ENCODE measurements at regions not wholly inside any gene's neighbourhood (a gene's known extent, or its start where the extent isn't known, plus 50 kb on each side); places are given as distances from the start of the nearest gene placed in this dataset.

- no peak for TF ChIP-seq CTCF (IDR thresholded peaks at IDR 0.05; ENCODE audit: insufficient read depth, low read depth, low read length, missing control alignments)
- no peak overlapping the region for H3K4me3 ChIP-seq (ENCODE audit: low read length)
- no peak for DNase-seq (ENCODE audit: low read depth)
These were observed 83.8 kb upstream of the HOXC13 start for GRCh38 chr12:53854701-53855316.

- no peak overlapping the region for H3K4me3 ChIP-seq (ENCODE audit: low read length)
- no peak for DNase-seq (ENCODE audit: low read depth)
- no peak for TF ChIP-seq CTCF (IDR thresholded peaks at IDR 0.05; ENCODE audit: insufficient read depth, low read depth, low read length, missing control alignments)
These were observed 82.5 kb upstream of the HOXC13 start for GRCh38 chr12:53856132-53856531.

- TF ChIP-seq CTCF (IDR thresholded peaks at IDR 0.05; ENCODE audit: insufficient read depth, low read depth, low read length, missing control alignments), result no peak
- no peak overlapping the region for H3K4me3 ChIP-seq (ENCODE audit: low read length)
- no peak for DNase-seq (ENCODE audit: low read depth)
These were observed 81.0 kb upstream of the HOXC13 start for GRCh38 chr12:53857666-53858065.

GRCh38 chr12:53860426-53861345 is 77.9 kb upstream of the HOXC13 start:
- TF ChIP-seq CTCF (IDR thresholded peaks at IDR 0.05; ENCODE audit: insufficient read depth, low read depth, low read length, missing control alignments), result no peak
- no peak overlapping the region for H3K4me3 ChIP-seq (ENCODE audit: low read length)
- DNase-seq (ENCODE audit: low read depth), result peak; percentile 19

GRCh38 chr12:53862206-53862605 is 76.4 kb upstream of the HOXC13 start:
- H3K4me3 ChIP-seq (ENCODE audit: low read length), result no peak overlapping the region
- TF ChIP-seq CTCF (IDR thresholded peaks at IDR 0.05; ENCODE audit: insufficient read depth, low read depth, low read length, missing control alignments), result no peak
- no peak for DNase-seq (ENCODE audit: low read depth)

GRCh38 chr12:53862831-53863230 is 75.8 kb upstream of the HOXC13 start:
- no peak overlapping the region for H3K4me3 ChIP-seq (ENCODE audit: low read length)
- TF ChIP-seq CTCF (IDR thresholded peaks at IDR 0.05; ENCODE audit: insufficient read depth, low read depth, low read length, missing control alignments), result no peak
- peak; percentile 91 for DNase-seq (ENCODE audit: low read depth)

All from epithelial cell of esophagus (primary cell).